NB4 (cell line): ENCODE measurements at regions not wholly inside any gene's neighbourhood (a gene's known extent, or its start where the extent isn't known, plus 50 kb on each side); places are given as distances from the start of the nearest gene placed in this dataset.
A peak's percentile ranks its signal among the peaks of the same experiment; 100 is the strongest.

ENCODE experiments used
- DNase-seq: peaks from one replicate; pipeline ENCODE4 v3.0.0; 2010; ENCODE audit warnings: low read depth
- H3K4me3 ChIP-seq: one replicate; pipeline ENCODE4 v1.5.1; 2011; ENCODE audit warnings: mild to moderate bottlenecking, low read depth, low read length, moderate library complexity
- MAX ChIP-seq: IDR thresholded peaks from 2 replicates; pipeline ENCODE4 v1.6.1; 2011; ENCODE audit warnings: low read depth, low read length
- MYC ChIP-seq: IDR thresholded peaks from 2 replicates; pipeline ENCODE4 v1.6.1; 2011; ENCODE audit warnings: low read depth, low read length
- POLR2A ChIP-seq: IDR thresholded peaks from 2 replicates; pipeline ENCODE4 v1.6.1; 2011; ENCODE audit warnings: mild to moderate bottlenecking; ENCODE audit not compliant: insufficient read length; ENCODE audit errors: extremely low read depth
- TF ChIP-seq, protein P1 (sequence below): IDR thresholded peaks from one replicate; pipeline ENCODE4 v1.5.1; 2012; ENCODE audit warnings: low read depth, low read length

GRCh38 chr3:64799606-64800005 is 111.8 kb upstream of the ADAMTS9 start:
- no peak for TF ChIP-seq POLR2A
- TF ChIP-seq, protein P1, sequence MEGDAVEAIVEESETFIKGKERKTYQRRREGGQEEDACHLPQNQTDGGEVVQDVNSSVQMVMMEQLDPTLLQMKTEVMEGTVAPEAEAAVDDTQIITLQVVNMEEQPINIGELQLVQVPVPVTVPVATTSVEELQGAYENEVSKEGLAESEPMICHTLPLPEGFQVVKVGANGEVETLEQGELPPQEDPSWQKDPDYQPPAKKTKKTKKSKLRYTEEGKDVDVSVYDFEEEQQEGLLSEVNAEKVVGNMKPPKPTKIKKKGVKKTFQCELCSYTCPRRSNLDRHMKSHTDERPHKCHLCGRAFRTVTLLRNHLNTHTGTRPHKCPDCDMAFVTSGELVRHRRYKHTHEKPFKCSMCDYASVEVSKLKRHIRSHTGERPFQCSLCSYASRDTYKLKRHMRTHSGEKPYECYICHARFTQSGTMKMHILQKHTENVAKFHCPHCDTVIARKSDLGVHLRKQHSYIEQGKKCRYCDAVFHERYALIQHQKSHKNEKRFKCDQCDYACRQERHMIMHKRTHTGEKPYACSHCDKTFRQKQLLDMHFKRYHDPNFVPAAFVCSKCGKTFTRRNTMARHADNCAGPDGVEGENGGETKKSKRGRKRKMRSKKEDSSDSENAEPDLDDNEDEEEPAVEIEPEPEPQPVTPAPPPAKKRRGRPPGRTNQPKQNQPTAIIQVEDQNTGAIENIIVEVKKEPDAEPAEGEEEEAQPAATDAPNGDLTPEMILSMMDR: no peak
- TF ChIP-seq MAX: no peak
- TF ChIP-seq MYC: no peak

GRCh38 chr3:64798316-64798715 is 110.5 kb upstream of the ADAMTS9 start:
- no peak for DNase-seq
- no peak overlapping the region for H3K4me3 ChIP-seq
- TF ChIP-seq MAX (no peak), POLR2A (no peak), MYC (no peak)
- TF ChIP-seq, protein P1: no peak

More at GRCh38 chr3:64799606-64800005, 111.8 kb upstream of the ADAMTS9 start:
- no peak overlapping the region for H3K4me3 ChIP-seq
- no peak for DNase-seq

DNA sequence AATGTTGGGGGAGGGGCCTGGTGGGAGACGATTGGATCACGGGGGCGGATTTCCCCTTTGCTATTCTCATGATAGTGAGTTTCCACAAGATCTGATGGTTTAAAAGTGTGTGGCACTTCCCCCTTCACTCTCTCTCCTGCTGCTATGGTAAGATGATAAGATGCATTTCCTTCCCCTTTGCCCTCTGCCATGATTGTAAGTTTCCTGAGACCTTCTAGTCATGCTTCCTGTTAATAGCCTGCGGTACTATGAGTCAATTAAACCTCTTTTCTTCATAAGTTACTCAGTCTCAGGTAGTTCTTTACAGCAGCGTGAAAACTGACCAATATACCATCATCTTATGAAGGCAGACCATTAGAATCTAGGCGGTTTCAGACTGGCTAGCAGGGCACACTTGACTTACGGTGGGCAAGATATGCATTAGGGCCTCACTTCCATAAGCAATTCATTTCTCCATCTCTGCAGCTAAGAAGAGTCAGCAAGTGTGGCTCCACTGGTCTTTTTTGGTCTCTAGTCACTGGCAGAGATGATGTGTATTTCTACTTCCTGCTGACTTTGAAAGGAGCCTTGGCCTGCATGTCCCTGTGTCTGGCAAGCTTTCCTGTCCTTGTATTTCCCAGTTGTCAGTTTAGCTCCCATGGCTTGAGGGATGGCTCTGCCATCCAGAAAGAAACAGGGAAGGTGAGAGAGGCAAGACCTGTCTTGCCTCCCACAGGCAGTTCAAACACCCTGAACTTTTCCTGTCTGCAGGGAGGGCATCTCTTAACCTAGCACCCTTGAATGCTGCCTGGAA is 109.0 kb upstream of the ADAMTS9 start:
- DNase-seq: peak; percentile 15
- TF ChIP-seq MAX (no peak), POLR2A (no peak)
- TF ChIP-seq, protein P1: no peak
- no peak overlapping the region for H3K4me3 ChIP-seq

GRCh38 chr3:64792445-64792844 is 104.6 kb upstream of the ADAMTS9 start:
- no peak overlapping the region for H3K4me3 ChIP-seq
- no peak for DNase-seq
- TF ChIP-seq POLR2A (no peak), MYC (no peak), MAX (no peak)
- TF ChIP-seq, protein P1: no peak

DNA sequence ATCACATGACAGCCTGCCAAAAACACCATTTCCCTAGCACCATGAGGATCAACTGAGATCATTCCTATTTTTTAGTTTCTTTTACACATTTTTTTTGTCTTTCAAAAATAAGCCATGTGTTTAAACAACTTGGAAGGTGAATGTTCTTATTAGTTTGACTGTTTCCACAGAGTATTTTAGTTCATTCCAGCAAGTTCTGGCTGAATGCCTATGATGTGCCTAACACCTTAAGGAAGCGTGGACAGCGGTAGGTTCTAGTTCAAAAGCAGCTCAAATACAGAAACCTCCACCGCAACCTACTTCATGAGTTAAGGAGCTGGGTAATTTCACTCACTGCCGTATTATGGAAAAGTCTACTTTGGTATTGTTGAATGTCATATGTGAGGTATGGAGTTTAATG is 101.3 kb upstream of the ADAMTS9 start:
- TF ChIP-seq MAX (no peak), POLR2A (no peak), MYC (no peak)
- TF ChIP-seq, protein P1: no peak
- no peak overlapping the region for H3K4me3 ChIP-seq

More for the DNA sequence above, 101.3 kb upstream of the ADAMTS9 start:
- DNase-seq: no peak
